ENCODE measurements at regions not wholly inside any gene's neighbourhood (a gene's known extent, or its start where the extent isn't known, plus 50 kb on each side); places are given as distances from the start of the nearest gene placed in this dataset.

GRCh38 chr12:4024701-4025100 lies 151.5 kb upstream of the PARP11 start:
- H3K9ac ChIP-seq (ENCODE audit: low read length): no peak overlapping the region
- H3K9me3 ChIP-seq (ENCODE audit: low read length): no peaks in the 10 kb centered on the region
- H3K27ac ChIP-seq (ENCODE audit: low read depth, low read length): no peak overlapping the region
- H3K4me3 ChIP-seq (ENCODE audit: low read depth in 1 of 2, low read length in 2 of 2): no peak overlapping the region
- H3K4me1 ChIP-seq (ENCODE audit: insufficient read depth, low read length): no peaks in the 10 kb centered on the region
- no peaks in the 10 kb centered on the region for H3K36me3 ChIP-seq (ENCODE audit: insufficient read depth, low read length)
- no peaks in the 10 kb centered on the region for H3K27me3 ChIP-seq (ENCODE audit: control insufficient read depth in 1 of 2, insufficient read depth in 2 of 2, low read length in 2 of 2)

- no peaks in the 10 kb centered on the region for H3K4me1 ChIP-seq (ENCODE audit: insufficient read depth, low read length)
- no peak overlapping the region for H3K9ac ChIP-seq (ENCODE audit: low read length)
- H3K9me3 ChIP-seq (ENCODE audit: low read length): no peaks in the 10 kb centered on the region
- no peaks in the 10 kb centered on the region for H3K27me3 ChIP-seq (ENCODE audit: control insufficient read depth in 1 of 2, insufficient read depth in 2 of 2, low read length in 2 of 2)
- no peaks in the 10 kb centered on the region for H3K36me3 ChIP-seq (ENCODE audit: insufficient read depth, low read length)
- H3K27ac ChIP-seq (ENCODE audit: low read depth, low read length): no peak overlapping the region
- H3K4me3 ChIP-seq (ENCODE audit: low read depth in 1 of 2, low read length in 2 of 2): no peak overlapping the region
Observed at GRCh38 chr12:4015225-4016091, 142.3 kb upstream of the PARP11 start.

DNA sequence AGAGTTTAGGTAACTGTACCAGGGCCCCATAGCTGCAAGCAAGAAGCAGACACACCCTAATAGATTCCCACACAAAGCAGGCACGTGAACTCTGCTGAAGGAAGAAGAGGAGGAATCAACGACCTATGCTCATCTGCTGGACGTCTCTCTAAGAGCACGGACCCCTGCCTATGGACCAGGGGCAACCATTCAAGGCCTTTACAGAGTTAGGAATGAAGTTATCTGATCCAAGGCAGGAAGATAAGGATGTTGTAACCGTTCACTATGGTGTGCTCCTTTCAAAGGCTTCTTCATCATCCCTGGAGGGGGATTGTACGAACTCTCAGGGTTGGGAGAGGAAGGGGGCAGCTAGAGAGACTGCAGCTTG lies 141.6 kb upstream of the PARP11 start:
- Histone ChIP-seq H3K9ac (ENCODE audit: low read length) (no peak overlapping the region), H3K4me3 (ENCODE audit: low read depth in 1 of 2, low read length in 2 of 2) (no peak overlapping the region), H3K27ac (ENCODE audit: low read depth, low read length) (no peak overlapping the region), H3K27me3 (ENCODE audit: control insufficient read depth in 1 of 2, insufficient read depth in 2 of 2, low read length in 2 of 2) (no peaks in the 10 kb centered on the region), H3K36me3 (ENCODE audit: insufficient read depth, low read length) (no peaks in the 10 kb centered on the region), H3K4me1 (ENCODE audit: insufficient read depth, low read length) (no peaks in the 10 kb centered on the region), H3K9me3 (ENCODE audit: low read length) (no peaks in the 10 kb centered on the region)

GRCh38 chr12:4014444-4014843 lies 141.2 kb upstream of the PARP11 start:
- Histone ChIP-seq H3K9ac (ENCODE audit: low read length) (no peak overlapping the region), H3K9me3 (ENCODE audit: low read length) (no peaks in the 10 kb centered on the region), H3K4me3 (ENCODE audit: low read depth in 1 of 2, low read length in 2 of 2) (no peak overlapping the region), H3K4me1 (ENCODE audit: insufficient read depth, low read length) (no peaks in the 10 kb centered on the region), H3K27ac (ENCODE audit: low read depth, low read length) (no peak overlapping the region), H3K27me3 (ENCODE audit: control insufficient read depth in 1 of 2, insufficient read depth in 2 of 2, low read length in 2 of 2) (no peaks in the 10 kb centered on the region), H3K36me3 (ENCODE audit: insufficient read depth, low read length) (no peaks in the 10 kb centered on the region)

DNA sequence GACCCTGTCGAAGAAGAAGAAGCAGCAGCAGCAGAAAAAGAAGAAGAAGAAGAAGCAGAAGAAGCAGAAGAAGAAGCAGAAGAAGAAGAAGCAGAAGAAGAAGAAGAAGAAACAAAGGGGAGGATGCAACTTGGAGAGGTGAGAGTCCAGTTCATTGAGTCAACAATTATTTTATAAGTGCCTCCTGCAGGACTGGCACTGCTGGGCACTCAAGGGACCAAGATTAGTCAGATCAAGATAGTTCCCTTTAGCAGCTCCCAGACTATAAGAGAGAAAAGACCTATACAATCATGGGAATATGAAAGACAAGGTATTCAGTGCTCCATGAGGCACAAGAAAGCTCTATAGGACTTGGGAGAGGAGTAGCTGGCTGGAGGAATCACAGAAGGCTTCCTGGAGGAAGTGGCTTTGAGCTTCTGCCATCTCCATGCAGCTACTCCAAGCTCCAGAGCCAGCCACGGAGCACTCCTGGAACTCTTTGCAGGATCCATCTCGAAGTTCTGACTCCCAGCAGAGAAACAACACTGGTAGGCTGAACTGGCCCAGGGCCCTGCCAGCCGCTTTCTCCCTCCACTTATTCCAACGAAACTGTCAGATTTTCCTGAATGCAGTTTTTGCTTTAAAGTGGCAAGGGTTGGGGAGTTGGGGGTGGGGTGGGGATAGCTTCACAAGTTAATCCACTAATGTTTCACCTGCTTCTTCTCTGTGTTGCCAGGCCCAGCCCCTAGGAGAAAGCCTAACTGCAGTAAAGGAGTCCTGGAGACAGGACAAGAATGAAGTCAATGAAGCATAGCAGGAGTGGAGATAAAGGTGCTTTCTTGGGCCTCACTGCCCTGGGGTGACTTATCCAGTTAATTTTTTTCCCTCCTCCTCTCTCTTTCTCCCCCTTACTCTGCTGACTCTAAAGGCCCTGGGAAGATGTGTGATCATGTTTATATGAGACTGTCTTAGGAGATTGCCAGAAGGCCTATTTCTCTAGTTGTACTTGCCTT lies 140.1 kb upstream of the PARP11 start:
- no peaks in the 10 kb centered on the region for H3K36me3 ChIP-seq (ENCODE audit: insufficient read depth, low read length)
- H3K27ac ChIP-seq (ENCODE audit: low read depth, low read length): no peak overlapping the region
- no peaks in the 10 kb centered on the region for H3K27me3 ChIP-seq (ENCODE audit: control insufficient read depth in 1 of 2, insufficient read depth in 2 of 2, low read length in 2 of 2)
- H3K4me1 ChIP-seq (ENCODE audit: insufficient read depth, low read length): no peaks in the 10 kb centered on the region
- H3K9me3 ChIP-seq (ENCODE audit: low read length): no peaks in the 10 kb centered on the region
- H3K9ac ChIP-seq (ENCODE audit: low read length): no peak overlapping the region
- H3K4me3 ChIP-seq (ENCODE audit: low read depth in 1 of 2, low read length in 2 of 2): no peak overlapping the region

GRCh38 chr12:4012073-4012472 lies 138.9 kb upstream of the PARP11 start:
- H3K27ac ChIP-seq (ENCODE audit: low read depth, low read length): no peak overlapping the region

DNA sequence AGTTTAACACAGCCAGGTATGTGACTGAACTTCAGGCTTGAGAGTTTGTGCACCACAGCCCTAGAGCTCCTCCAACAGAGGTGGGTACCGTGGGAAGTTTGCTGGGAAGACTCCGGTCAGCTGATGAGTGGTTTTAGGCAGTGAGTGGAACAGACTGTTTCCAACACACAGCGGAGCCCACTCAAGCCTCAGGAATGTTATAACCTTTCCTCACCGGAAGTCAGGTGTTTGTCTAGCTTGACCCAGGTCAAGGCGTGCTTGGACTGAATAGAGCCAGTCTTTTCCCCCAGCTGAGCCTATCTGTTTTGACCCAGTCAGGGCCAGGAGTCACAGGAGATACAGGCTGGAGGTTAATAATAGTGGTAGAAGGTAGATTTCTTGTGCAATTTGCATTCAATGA lies 138.4 kb upstream of the PARP11 start:
- H3K27ac ChIP-seq (ENCODE audit: low read depth, low read length): no peak overlapping the region

More at GRCh38 chr12:4012073-4012472, 138.9 kb upstream of the PARP11 start:
- Histone ChIP-seq H3K27me3 (ENCODE audit: control insufficient read depth in 1 of 2, insufficient read depth in 2 of 2, low read length in 2 of 2) (no peaks in the 10 kb centered on the region), H3K4me1 (ENCODE audit: insufficient read depth, low read length) (no peaks in the 10 kb centered on the region), H3K36me3 (ENCODE audit: insufficient read depth, low read length) (no peaks in the 10 kb centered on the region), H3K4me3 (ENCODE audit: low read depth in 1 of 2, low read length in 2 of 2) (no peak overlapping the region), H3K9ac (ENCODE audit: low read length) (no peak overlapping the region), H3K9me3 (ENCODE audit: low read length) (no peaks in the 10 kb centered on the region)

DNA sequence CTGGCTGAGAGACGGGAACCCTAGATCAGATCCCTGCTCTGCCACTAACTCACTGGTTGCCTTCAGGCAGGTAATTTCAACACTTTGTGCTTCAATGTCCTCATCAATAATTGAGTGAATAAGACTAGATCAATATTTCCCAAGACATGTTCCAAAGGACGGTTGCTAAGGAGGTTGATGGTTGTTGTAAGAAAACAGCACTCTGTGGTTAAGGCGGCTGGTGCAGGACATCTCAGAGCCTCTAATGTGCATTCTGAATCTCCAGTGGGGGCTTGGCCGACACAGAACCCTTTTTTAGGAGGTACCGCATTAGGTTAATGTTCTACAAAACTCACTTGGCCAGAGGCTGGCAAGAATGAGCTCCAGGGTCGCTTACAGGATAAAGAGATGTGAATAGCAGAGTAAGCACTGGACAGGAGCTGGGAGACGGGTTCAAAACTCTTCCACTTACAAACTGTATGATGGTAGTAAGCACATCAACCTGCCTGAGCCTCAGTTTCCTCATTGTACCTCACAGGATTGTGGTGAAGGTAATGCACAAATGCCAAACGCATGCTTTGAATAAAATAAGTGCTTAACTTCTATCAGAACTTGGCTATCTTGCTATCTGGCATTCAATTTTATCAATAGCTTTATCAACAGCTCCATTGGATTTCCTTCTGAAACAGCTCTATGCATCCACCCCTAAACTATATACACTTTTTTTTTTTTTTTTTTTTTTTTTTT lies 136.9 kb upstream of the PARP11 start:
- no peak overlapping the region for H3K27ac ChIP-seq (ENCODE audit: low read depth, low read length)
- no peak overlapping the region for H3K9ac ChIP-seq (ENCODE audit: low read length)
- no peak overlapping the region for H3K4me3 ChIP-seq (ENCODE audit: low read depth in 1 of 2, low read length in 2 of 2)
- H3K4me1 ChIP-seq (ENCODE audit: insufficient read depth, low read length): no peaks in the 10 kb centered on the region
- no peaks in the 10 kb centered on the region for H3K9me3 ChIP-seq (ENCODE audit: low read length)
- no peaks in the 10 kb centered on the region for H3K36me3 ChIP-seq (ENCODE audit: insufficient read depth, low read length)
- no peaks in the 10 kb centered on the region for H3K27me3 ChIP-seq (ENCODE audit: control insufficient read depth in 1 of 2, insufficient read depth in 2 of 2, low read length in 2 of 2)

More for the DNA sequence above, 138.4 kb upstream of the PARP11 start:
- H3K4me1 ChIP-seq (ENCODE audit: insufficient read depth, low read length): no peaks in the 10 kb centered on the region
- no peaks in the 10 kb centered on the region for H3K36me3 ChIP-seq (ENCODE audit: insufficient read depth, low read length)
- no peak overlapping the region for H3K9ac ChIP-seq (ENCODE audit: low read length)
- no peaks in the 10 kb centered on the region for H3K9me3 ChIP-seq (ENCODE audit: low read length)
- H3K27me3 ChIP-seq (ENCODE audit: control insufficient read depth in 1 of 2, insufficient read depth in 2 of 2, low read length in 2 of 2): no peaks in the 10 kb centered on the region
- no peak overlapping the region for H3K4me3 ChIP-seq (ENCODE audit: low read depth in 1 of 2, low read length in 2 of 2)

- Histone ChIP-seq H3K4me1 (ENCODE audit: insufficient read depth, low read length) (no peaks in the 10 kb centered on the region), H3K4me3 (ENCODE audit: low read depth in 1 of 2, low read length in 2 of 2) (no peak overlapping the region), H3K27ac (ENCODE audit: low read depth, low read length) (no peak overlapping the region), H3K36me3 (ENCODE audit: insufficient read depth, low read length) (no peaks in the 10 kb centered on the region), H3K9ac (ENCODE audit: low read length) (no peak overlapping the region), H3K27me3 (ENCODE audit: control insufficient read depth in 1 of 2, insufficient read depth in 2 of 2, low read length in 2 of 2) (no peaks in the 10 kb centered on the region), H3K9me3 (ENCODE audit: low read length) (no peaks in the 10 kb centered on the region)
Observed at GRCh38 chr12:4006743-4007142, 133.5 kb upstream of the PARP11 start.

- Histone ChIP-seq H3K27me3 (ENCODE audit: control insufficient read depth in 1 of 2, insufficient read depth in 2 of 2, low read length in 2 of 2) (no peaks in the 10 kb centered on the region), H3K9ac (ENCODE audit: low read length) (no peak overlapping the region), H3K9me3 (ENCODE audit: low read length) (no peaks in the 10 kb centered on the region), H3K4me3 (ENCODE audit: low read depth in 1 of 2, low read length in 2 of 2) (no peak overlapping the region), H3K4me1 (ENCODE audit: insufficient read depth, low read length) (no peaks in the 10 kb centered on the region), H3K27ac (ENCODE audit: low read depth, low read length) (no peak overlapping the region), H3K36me3 (ENCODE audit: insufficient read depth, low read length) (no peaks in the 10 kb centered on the region)
Observed at GRCh38 chr12:4005851-4006430, 132.7 kb upstream of the PARP11 start.

DNA sequence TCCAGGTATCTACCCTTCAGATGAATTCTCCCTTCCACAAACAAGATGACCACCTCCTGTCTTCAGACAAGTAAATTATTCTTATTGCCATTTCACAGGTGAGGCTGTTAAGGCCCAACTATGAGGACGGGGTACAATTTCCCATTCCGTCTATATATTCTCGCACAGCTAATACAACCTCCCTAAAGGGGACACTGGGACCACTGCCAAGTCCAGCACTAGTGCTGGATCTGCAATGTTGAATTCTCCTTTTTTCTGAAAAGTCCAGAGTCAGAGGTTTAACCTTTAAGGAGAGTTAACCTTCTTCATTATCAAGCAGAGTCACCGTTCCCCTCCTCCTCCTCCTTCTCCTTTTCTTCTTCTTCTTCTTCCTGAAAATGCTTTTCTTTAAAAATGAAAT lies 130.4 kb upstream of the PARP11 start:
- Histone ChIP-seq H3K9me3 (ENCODE audit: low read length) (no peaks in the 10 kb centered on the region), H3K36me3 (ENCODE audit: insufficient read depth, low read length) (no peaks in the 10 kb centered on the region), H3K27me3 (ENCODE audit: control insufficient read depth in 1 of 2, insufficient read depth in 2 of 2, low read length in 2 of 2) (no peaks in the 10 kb centered on the region), H3K27ac (ENCODE audit: low read depth, low read length) (no peak overlapping the region), H3K4me3 (ENCODE audit: low read depth in 1 of 2, low read length in 2 of 2) (no peak overlapping the region), H3K9ac (ENCODE audit: low read length) (no peak overlapping the region), H3K4me1 (ENCODE audit: insufficient read depth, low read length) (no peaks in the 10 kb centered on the region)
